IPS DF 4.7 (cell line): ENCODE measurements at regions not wholly inside any gene's neighbourhood (a gene's known extent, or its start where the extent isn't known, plus 50 kb on each side); places are given as distances from the start of the nearest gene placed in this dataset.

Source experiments
- DNase-seq: peaks from one replicate; pipeline ENCODE4 v3.0.0-alpha.2; 2013; ENCODE audit warnings: low spot score; ENCODE audit errors: extremely low read depth

- no peak for DNase-seq
These were observed 558.9 kb upstream of the TENM3 start for GRCh38 chr4:181684310-181684709.

GRCh38 chr4:181685461-181685860 is 557.7 kb upstream of the TENM3 start:
- no peak for DNase-seq

GRCh38 chr4:181685911-181686310 is 557.3 kb upstream of the TENM3 start:
- no peak for DNase-seq

- DNase-seq = no peak
These were observed 556.1 kb upstream of the TENM3 start for GRCh38 chr4:181687116-181687515.

- DNase-seq = no peak
These were observed 554.8 kb upstream of the TENM3 start for GRCh38 chr4:181688432-181688831.

GRCh38 chr4:181688872-181689271 is 554.3 kb upstream of the TENM3 start:
- DNase-seq = no peak

GRCh38 chr4:181690498-181690897 is 552.7 kb upstream of the TENM3 start:
- no peak for DNase-seq

GRCh38 chr4:181692965-181693364 is 550.2 kb upstream of the TENM3 start:
- no peak for DNase-seq

- no peak for DNase-seq
These were observed 549.7 kb upstream of the TENM3 start for GRCh38 chr4:181693517-181693916.

GRCh38 chr4:181698221-181698620 is 545.0 kb upstream of the TENM3 start:
- DNase-seq = no peak

GRCh38 chr4:181701214-181701613 is 542.0 kb upstream of the TENM3 start:
- DNase-seq = no peak

GRCh38 chr4:181701894-181702293 is 541.3 kb upstream of the TENM3 start:
- DNase-seq = no peak

- DNase-seq = no peak
These were observed 540.2 kb upstream of the TENM3 start for GRCh38 chr4:181702864-181703495.

- DNase-seq = no peak
These were observed 533.1 kb upstream of the TENM3 start for GRCh38 chr4:181710143-181710542.

- no peak for DNase-seq
These were observed 531.8 kb upstream of the TENM3 start for GRCh38 chr4:181711387-181711786.

GRCh38 chr4:181728305-181728966 is 514.8 kb upstream of the TENM3 start:
- no peak for DNase-seq

- DNase-seq = no peak
These were observed 511.3 kb upstream of the TENM3 start for GRCh38 chr4:181731900-181732299.

- DNase-seq = no peak
These were observed 505.5 kb upstream of the TENM3 start for GRCh38 chr4:181737744-181738143.

- DNase-seq = no peak
These were observed 504.2 kb upstream of the TENM3 start for GRCh38 chr4:181739031-181739430.

GRCh38 chr4:181741513-181741912 is 501.7 kb upstream of the TENM3 start:
- no peak for DNase-seq

- DNase-seq = no peak
These were observed 497.1 kb upstream of the TENM3 start for GRCh38 chr4:181745933-181746625.

- DNase-seq = no peak
These were observed 494.6 kb upstream of the TENM3 start for GRCh38 chr4:181748581-181748980.

- DNase-seq = no peak
These were observed 490.7 kb upstream of the TENM3 start for GRCh38 chr4:181752516-181752915.
